DND-41 (cell line): ENCODE measurements at regions not wholly inside any gene's neighbourhood (a gene's known extent, or its start where the extent isn't known, plus 50 kb on each side); places are given as distances from the start of the nearest gene placed in this dataset.

Source experiments
- EZH2 ChIP-seq: IDR thresholded peaks from 3 replicates; pipeline ENCODE4 v1.6.1; 2012; ENCODE audit warnings: borderline replicate concordance, low read depth, mild to moderate bottlenecking, moderate library complexity, low read length, inconsistent platforms; ENCODE audit not compliant: severe bottlenecking
- TF ChIP-seq, protein P1 (sequence below): IDR thresholded peaks from 2 replicates; pipeline ENCODE4 v1.5.1; 2012; ENCODE audit warnings: borderline replicate concordance, low read length, moderate library complexity, mild to moderate bottlenecking; ENCODE audit not compliant: poor library complexity, severe bottlenecking; ENCODE audit errors: extremely low read depth

DNA sequence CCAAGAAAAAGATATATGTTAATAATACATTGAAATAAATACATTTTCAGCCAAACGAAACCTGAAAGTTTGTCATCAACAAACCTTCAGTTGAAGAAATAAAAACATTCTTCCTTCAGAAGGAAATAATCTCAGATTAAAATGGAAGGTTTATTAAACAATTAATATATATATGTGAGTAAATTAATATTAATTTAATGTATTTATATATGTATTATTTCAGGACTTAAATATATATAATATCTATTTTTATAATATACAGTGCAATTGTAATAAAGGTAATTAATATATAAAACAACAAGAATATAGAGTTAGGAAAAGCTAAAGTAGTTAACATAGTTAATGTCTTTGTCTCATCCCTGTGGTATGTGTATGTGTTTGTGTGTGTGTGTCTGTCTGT, 102.2 kb upstream of the CDC14C start:
- TF ChIP-seq, protein P1, sequence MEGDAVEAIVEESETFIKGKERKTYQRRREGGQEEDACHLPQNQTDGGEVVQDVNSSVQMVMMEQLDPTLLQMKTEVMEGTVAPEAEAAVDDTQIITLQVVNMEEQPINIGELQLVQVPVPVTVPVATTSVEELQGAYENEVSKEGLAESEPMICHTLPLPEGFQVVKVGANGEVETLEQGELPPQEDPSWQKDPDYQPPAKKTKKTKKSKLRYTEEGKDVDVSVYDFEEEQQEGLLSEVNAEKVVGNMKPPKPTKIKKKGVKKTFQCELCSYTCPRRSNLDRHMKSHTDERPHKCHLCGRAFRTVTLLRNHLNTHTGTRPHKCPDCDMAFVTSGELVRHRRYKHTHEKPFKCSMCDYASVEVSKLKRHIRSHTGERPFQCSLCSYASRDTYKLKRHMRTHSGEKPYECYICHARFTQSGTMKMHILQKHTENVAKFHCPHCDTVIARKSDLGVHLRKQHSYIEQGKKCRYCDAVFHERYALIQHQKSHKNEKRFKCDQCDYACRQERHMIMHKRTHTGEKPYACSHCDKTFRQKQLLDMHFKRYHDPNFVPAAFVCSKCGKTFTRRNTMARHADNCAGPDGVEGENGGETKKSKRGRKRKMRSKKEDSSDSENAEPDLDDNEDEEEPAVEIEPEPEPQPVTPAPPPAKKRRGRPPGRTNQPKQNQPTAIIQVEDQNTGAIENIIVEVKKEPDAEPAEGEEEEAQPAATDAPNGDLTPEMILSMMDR: no peak
- TF ChIP-seq EZH2: no peak
